ENCODE measurements at regions not wholly inside any gene's neighbourhood (a gene's known extent, or its start where the extent isn't known, plus 50 kb on each side); places are given as distances from the start of the nearest gene placed in this dataset.

- Histone ChIP-seq H3K4me1 (ENCODE audit: insufficient read depth, low read length) (peaks cover 35% of the 10 kb centered on the region), H3K36me3 (replicated peaks in 1 of 2; ENCODE audit: control insufficient read depth in 1 of 2, insufficient read depth in 2 of 2, low read length in 2 of 2) (no peaks in the 10 kb centered on the region), H3K9ac (ENCODE audit: insufficient read depth, low read depth, low read length) (no peak overlapping the region), H3K27me3 (ENCODE audit: control insufficient read depth in 1 of 2, insufficient read depth in 2 of 2, low read length in 2 of 2) (no peaks in the 10 kb centered on the region), H3K79me2 (ENCODE audit: insufficient read depth, low read length) (no peaks in the 10 kb centered on the region), H2AFZ (ENCODE audit: low read length) (no peak overlapping the region), H4K20me1 (ENCODE audit: insufficient read depth, low read length) (no peaks in the 10 kb centered on the region), H3K4me2 (ENCODE audit: low read depth, low read length) (no peak overlapping the region; the same call in 1 of the 2 replicates), H3K27ac (ENCODE audit: extremely low read length, insufficient read depth, low read length) (no peak overlapping the region), H3K9me3 (ENCODE audit: low read length) (no peaks in the 10 kb centered on the region; the same call in 1 of the 2 replicates), H3K4me3 (replicated peaks in 1 of 3; ENCODE audit: insufficient read depth in 1 of 3, low read depth in 2 of 3, low read length in 3 of 3) (no peak overlapping the region)
- DNase-seq (ENCODE audit: low spot score) (no peak), FAIRE-seq (no peak), ATAC-seq (no peak; the same call in 2 of the 3 replicates)
- BruUV-seq (replicated peaks): no TSS peak
- intact Hi-C loops (cut with micrococcal nuclease; ENCODE audit: unreplicated experiment) (no loop called here), in situ Hi-C loops (cut with HindIII; ENCODE audit: extremely low pct_ligation_motif_present, low pct_unique_long_range_greater_than_20kb) (no loop called here)
- WGBS (ENCODE audit: low lambda C conversion rate): 0% methylated on average over 2 of the region's 2 CpGs
- ChIA-PET CTCF (ENCODE audit: low intra/inter-chr PET ratio, low total read pairs) (no interaction called here), POLR2A (no interaction called here)
- no peak for TF ChIP-seq SOX5 (CRISPR knock-in tag; IDR thresholded peaks at IDR 0.05; ENCODE audit: borderline replicate concordance)
- peak; percentile 30; the same call in 1 of the 2 replicates for TF ChIP-seq SALL1 (CRISPR knock-in tag; IDR thresholded peaks at IDR 0.05)
- TF ChIP-seq RAD51 (IDR thresholded peaks at IDR 0.05; ENCODE audit: borderline replicate concordance): no peak
- no peak for TF ChIP-seq SRY (CRISPR knock-in tag; IDR thresholded peaks at IDR 0.05)
- peak; percentile 65 for TF ChIP-seq CEBPB (IDR thresholded peaks at IDR 0.05; ENCODE audit: borderline replicate concordance, low read depth, low read length)
- TF ChIP-seq NCOR1 (IDR thresholded peaks at IDR 0.05; ENCODE audit: borderline replicate concordance, low read length): no peak
- no peak for TF ChIP-seq MED13 (CRISPR knock-in tag; IDR thresholded peaks at IDR 0.05)
- 0 out of 2 replicates have a peak, but pooled peaks have one; percentile 34 for TF ChIP-seq RXRB (CRISPR knock-in tag; IDR thresholded peaks at IDR 0.05; ENCODE audit: borderline replicate concordance)
- peak; percentile 43 for TF ChIP-seq HNF4G (IDR thresholded peaks at IDR 0.05; ENCODE audit: borderline replicate concordance, low read depth, low read length)
- TF ChIP-seq HNF4G (CRISPR knock-in tag; IDR thresholded peaks at IDR 0.05; ENCODE audit: borderline replicate concordance, low read depth): no peak
- TF ChIP-seq ZNF878 (CRISPR knock-in tag; IDR thresholded peaks at IDR 0.05): no peak
- TF ChIP-seq HNF4A (CRISPR knock-in tag; IDR thresholded peaks at IDR 0.05): peak; percentile 68
- TF ChIP-seq ZFX (CRISPR knock-in tag; IDR thresholded peaks at IDR 0.05; ENCODE audit: low read depth): no peak
- peak; percentile 38; the same call in 1 of the 2 replicates for TF ChIP-seq CEBPG (CRISPR knock-in tag; IDR thresholded peaks at IDR 0.05)
- TF ChIP-seq MEIS1 (CRISPR knock-in tag; IDR thresholded peaks at IDR 0.05; ENCODE audit: borderline replicate concordance): no peak
- TF ChIP-seq ZNF34 (CRISPR knock-in tag; IDR thresholded peaks at IDR 0.05; ENCODE audit: borderline replicate concordance): no peak
- TF ChIP-seq RARA (CRISPR knock-in tag; IDR thresholded peaks at IDR 0.05): peak; percentile 44; the same call in 1 of the 2 replicates
- TF ChIP-seq ZNF574 (CRISPR knock-in tag; IDR thresholded peaks at IDR 0.05): no peak
- no peak for TF ChIP-seq ZNF296 (CRISPR knock-in tag; conservative IDR thresholded peaks at IDR 0.05)
- TF ChIP-seq MIXL1 (CRISPR knock-in tag; IDR thresholded peaks at IDR 0.05): 0 out of 2 replicates have a peak, but pooled peaks have one; percentile 27
- TF ChIP-seq GATA4 (IDR thresholded peaks at IDR 0.05; ENCODE audit: borderline replicate concordance, low read depth): no peak
Observed at GRCh38 chr22:34000879-34001526, 80.7 kb upstream of the LARGE1 start.

Data from HepG2 (cell line).